Astrocyte (in vitro differentiated cells and primary cell): ENCODE measurements at regions not wholly inside any gene's neighbourhood (a gene's known extent, or its start where the extent isn't known, plus 50 kb on each side); places are given as distances from the start of the nearest gene placed in this dataset.
"Not testable (repeated sequence)": the region's sequence is repeated elsewhere in the genome, so short reads cannot be mapped to it uniquely, and the experiment has no call there.

ENCODE experiments used
- EZH2 ChIP-seq: IDR thresholded peaks from 2 replicates; pipeline ENCODE4 v1.6.1; 2012; ENCODE audit warnings: mild to moderate bottlenecking, low read length, inconsistent platforms; ENCODE audit not compliant: insufficient read depth
- TF ChIP-seq, protein P1 (sequence below): IDR thresholded peaks from 2 replicates; pipeline ENCODE4 v1.5.1; 2011; ENCODE audit warnings: low read depth, mild to moderate bottlenecking, inconsistent platforms, low read length, moderate library complexity; ENCODE audit not compliant: insufficient read depth

GRCh38 chr17:30697619-30698460 is 126.7 kb downstream of the CRLF3 start:
- TF ChIP-seq, protein P1, sequence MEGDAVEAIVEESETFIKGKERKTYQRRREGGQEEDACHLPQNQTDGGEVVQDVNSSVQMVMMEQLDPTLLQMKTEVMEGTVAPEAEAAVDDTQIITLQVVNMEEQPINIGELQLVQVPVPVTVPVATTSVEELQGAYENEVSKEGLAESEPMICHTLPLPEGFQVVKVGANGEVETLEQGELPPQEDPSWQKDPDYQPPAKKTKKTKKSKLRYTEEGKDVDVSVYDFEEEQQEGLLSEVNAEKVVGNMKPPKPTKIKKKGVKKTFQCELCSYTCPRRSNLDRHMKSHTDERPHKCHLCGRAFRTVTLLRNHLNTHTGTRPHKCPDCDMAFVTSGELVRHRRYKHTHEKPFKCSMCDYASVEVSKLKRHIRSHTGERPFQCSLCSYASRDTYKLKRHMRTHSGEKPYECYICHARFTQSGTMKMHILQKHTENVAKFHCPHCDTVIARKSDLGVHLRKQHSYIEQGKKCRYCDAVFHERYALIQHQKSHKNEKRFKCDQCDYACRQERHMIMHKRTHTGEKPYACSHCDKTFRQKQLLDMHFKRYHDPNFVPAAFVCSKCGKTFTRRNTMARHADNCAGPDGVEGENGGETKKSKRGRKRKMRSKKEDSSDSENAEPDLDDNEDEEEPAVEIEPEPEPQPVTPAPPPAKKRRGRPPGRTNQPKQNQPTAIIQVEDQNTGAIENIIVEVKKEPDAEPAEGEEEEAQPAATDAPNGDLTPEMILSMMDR: peak; percentile 33
- TF ChIP-seq EZH2: not testable (repeated sequence)
